GM18511 (cell line): ENCODE measurements at regions not wholly inside any gene's neighbourhood (a gene's known extent, or its start where the extent isn't known, plus 50 kb on each side); places are given as distances from the start of the nearest gene placed in this dataset.
"Not testable (repeated sequence)": the region's sequence is repeated elsewhere in the genome, so short reads cannot be mapped to it uniquely, and the experiment has no call there.

Experiments
- ATAC-seq: cut with Tn5 transposase; IDR thresholded peaks from one replicate; pipeline ENCODE4 v1.9.1; 2021; ENCODE audit warnings: mild to moderate bottlenecking, moderate library complexity; ENCODE audit not compliant: unreplicated experiment

- ATAC-seq = no peak
These were observed 133.6 kb upstream of the GLRA1 start for GRCh38 chr5:152058267-152058666.

GRCh38 chr5:152056931-152057330 lies 132.3 kb upstream of the GLRA1 start:
- ATAC-seq = no peak

GRCh38 chr5:152052470-152052869 lies 127.8 kb upstream of the GLRA1 start:
- ATAC-seq = no peak

GRCh38 chr5:152051499-152052454 lies 127.1 kb upstream of the GLRA1 start:
- ATAC-seq = no peak

GRCh38 chr5:152046361-152046760 lies 121.7 kb upstream of the GLRA1 start:
- no peak for ATAC-seq

- not testable (repeated sequence) for ATAC-seq
These were observed 114.2 kb upstream of the GLRA1 start for GRCh38 chr5:152038856-152039255.

- ATAC-seq = not testable (repeated sequence)
These were observed 101.8 kb upstream of the GLRA1 start for GRCh38 chr5:152026328-152027024.

- no peak for ATAC-seq
These were observed 91.8 kb upstream of the GLRA1 start for GRCh38 chr5:152016421-152016820.

GRCh38 chr5:152007653-152008335 lies 83.1 kb upstream of the GLRA1 start:
- ATAC-seq = no peak

- ATAC-seq = no peak
These were observed 79.4 kb upstream of the GLRA1 start for GRCh38 chr5:152004095-152004494.
